ENCODE measurements at regions not wholly inside any gene's neighbourhood (a gene's known extent, or its start where the extent isn't known, plus 50 kb on each side); places are given as distances from the start of the nearest gene placed in this dataset.

GRCh38 chr9:1303932-1304331, 253.8 kb downstream of the DMRT2 start:
- TF ChIP-seq CTCF (IDR thresholded peaks at IDR 0.05) = no peak
- no peak for TF ChIP-seq POLR2A (IDR thresholded peaks at IDR 0.05)
- no peak for TF ChIP-seq POLR2AphosphoS5 (IDR thresholded peaks at IDR 0.05)
